ENCODE measurements at regions not wholly inside any gene's neighbourhood (a gene's known extent, or its start where the extent isn't known, plus 50 kb on each side); places are given as distances from the start of the nearest gene placed in this dataset.

- TF ChIP-seq, protein P1, sequence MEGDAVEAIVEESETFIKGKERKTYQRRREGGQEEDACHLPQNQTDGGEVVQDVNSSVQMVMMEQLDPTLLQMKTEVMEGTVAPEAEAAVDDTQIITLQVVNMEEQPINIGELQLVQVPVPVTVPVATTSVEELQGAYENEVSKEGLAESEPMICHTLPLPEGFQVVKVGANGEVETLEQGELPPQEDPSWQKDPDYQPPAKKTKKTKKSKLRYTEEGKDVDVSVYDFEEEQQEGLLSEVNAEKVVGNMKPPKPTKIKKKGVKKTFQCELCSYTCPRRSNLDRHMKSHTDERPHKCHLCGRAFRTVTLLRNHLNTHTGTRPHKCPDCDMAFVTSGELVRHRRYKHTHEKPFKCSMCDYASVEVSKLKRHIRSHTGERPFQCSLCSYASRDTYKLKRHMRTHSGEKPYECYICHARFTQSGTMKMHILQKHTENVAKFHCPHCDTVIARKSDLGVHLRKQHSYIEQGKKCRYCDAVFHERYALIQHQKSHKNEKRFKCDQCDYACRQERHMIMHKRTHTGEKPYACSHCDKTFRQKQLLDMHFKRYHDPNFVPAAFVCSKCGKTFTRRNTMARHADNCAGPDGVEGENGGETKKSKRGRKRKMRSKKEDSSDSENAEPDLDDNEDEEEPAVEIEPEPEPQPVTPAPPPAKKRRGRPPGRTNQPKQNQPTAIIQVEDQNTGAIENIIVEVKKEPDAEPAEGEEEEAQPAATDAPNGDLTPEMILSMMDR (IDR thresholded peaks at IDR 0.05; ENCODE audit: poor library complexity), result no peak
- TF ChIP-seq EZH2 (IDR thresholded peaks at IDR 0.05; ENCODE audit: borderline replicate concordance), result no peak
- TF ChIP-seq EZH2phosphoT487 (IDR thresholded peaks at IDR 0.05; ENCODE audit: low read depth, severe bottlenecking, unreplicated experiment), result no peak
Observed at GRCh38 chr5:168207450-168208029, 83.9 kb upstream of the WWC1 start.

Data from hepatocyte (in vitro differentiated cells).